ENCODE measurements at regions not wholly inside any gene's neighbourhood (a gene's known extent, or its start where the extent isn't known, plus 50 kb on each side); places are given as distances from the start of the nearest gene placed in this dataset.

DNA sequence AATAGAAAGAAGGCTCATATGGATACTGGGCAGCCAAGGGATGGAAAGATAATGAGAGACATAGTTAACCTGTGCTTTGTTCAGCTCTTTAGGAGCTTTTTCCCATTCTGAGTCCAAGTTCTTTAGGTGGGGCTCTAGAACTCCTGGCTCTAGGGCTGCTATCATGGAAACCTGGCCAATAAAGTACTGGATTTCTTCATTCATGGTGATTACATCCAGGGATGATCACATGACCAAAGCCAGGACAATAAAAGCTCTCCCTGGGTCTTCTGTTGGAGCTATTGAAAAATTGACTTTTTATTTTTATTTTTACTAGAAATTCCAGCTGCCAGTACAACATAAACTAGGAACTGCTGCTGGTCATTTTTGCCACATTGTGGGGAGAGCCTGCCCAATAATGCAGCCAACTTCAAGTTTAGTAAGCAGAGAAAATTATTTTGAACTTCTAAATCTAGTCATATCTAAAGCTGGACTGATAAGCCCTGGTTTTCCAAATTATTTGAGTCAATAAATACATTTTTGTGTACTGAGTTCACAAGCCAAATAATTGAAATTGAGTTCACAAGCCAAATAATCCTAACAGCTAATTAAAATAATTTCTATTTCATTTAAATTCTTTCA, 224.9 kb upstream of the STARD13 start:
- no peak for TF ChIP-seq CTCF (IDR thresholded peaks at IDR 0.05; ENCODE audit: low read depth, low read length, missing input control)
- TF ChIP-seq, protein P1, sequence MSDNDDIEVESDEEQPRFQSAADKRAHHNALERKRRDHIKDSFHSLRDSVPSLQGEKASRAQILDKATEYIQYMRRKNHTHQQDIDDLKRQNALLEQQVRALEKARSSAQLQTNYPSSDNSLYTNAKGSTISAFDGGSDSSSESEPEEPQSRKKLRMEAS (IDR thresholded peaks at IDR 0.05): no peak
- no peak for TF ChIP-seq TAF1 (conservative IDR thresholded peaks at IDR 0.05)
